ENCODE measurements at regions not wholly inside any gene's neighbourhood (a gene's known extent, or its start where the extent isn't known, plus 50 kb on each side); places are given as distances from the start of the nearest gene placed in this dataset.
"Not testable (repeated sequence)": the region's sequence is repeated elsewhere in the genome, so short reads cannot be mapped to it uniquely, and the experiment has no call there.

DNA sequence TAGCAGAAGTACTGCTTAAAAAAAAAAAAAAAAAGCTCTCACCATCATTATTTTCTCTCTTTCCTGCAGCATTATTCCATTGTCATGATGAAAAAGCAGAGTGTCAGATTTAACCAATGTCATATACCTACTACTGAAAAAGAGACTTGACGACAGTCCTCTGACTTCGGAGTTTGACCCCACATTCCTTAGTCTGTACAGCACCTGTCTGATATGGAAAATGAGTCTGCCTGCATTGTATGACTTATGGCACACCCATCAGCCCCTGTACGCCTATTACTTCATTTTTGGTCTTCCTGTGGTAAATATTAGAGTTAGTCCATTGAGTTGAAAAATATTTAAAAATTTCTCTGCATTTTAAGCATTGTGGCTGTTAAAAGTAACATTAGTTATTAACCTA, 54.5 kb upstream of the NOX4 start:
- Mint-ChIP-seq H3K27ac (no peak overlapping the region), H3K27me3 (no peaks in the 10 kb centered on the region), H3K4me3 (no peak overlapping the region), H3K4me1 (no peaks in the 10 kb centered on the region), H3K9me3 (peaks cover 0 to 6% (median 0%) of the 10 kb centered on the region in 11 donors), H3K36me3 (no peaks in the 10 kb centered on the region)
- ATAC-seq (no peak), DNase-seq (no peak)
- H3K27me3 ChIP-seq (ENCODE audit: control insufficient read depth in 2 of 2, insufficient read depth in 2 of 2, low read length in 2 of 2), result no peaks in the 10 kb centered on the region
- H3K4me3 ChIP-seq (ENCODE audit: low read length), result no peak overlapping the region
- no peaks in the 10 kb centered on the region for H3K4me1 ChIP-seq (ENCODE audit: control insufficient read depth in 2 of 2, insufficient read depth in 2 of 2, low read length in 2 of 2)
- no peak overlapping the region for H3K27ac ChIP-seq (ENCODE audit: low read depth, low read length)
- no peaks in the 10 kb centered on the region for H3K36me3 ChIP-seq (ENCODE audit: control insufficient read depth in 2 of 3, insufficient read depth in 3 of 3, low read length in 3 of 3)
- ChIA-PET CTCF (no interaction called here), POLR2A (no interaction called here)
- H3K9me3 ChIP-seq (ENCODE audit: control insufficient read depth in 2 of 3, low read length in 3 of 3), result no peaks in the 10 kb centered on the region
- intact Hi-C loops (cut with micrococcal nuclease), result no loop called here

DNA sequence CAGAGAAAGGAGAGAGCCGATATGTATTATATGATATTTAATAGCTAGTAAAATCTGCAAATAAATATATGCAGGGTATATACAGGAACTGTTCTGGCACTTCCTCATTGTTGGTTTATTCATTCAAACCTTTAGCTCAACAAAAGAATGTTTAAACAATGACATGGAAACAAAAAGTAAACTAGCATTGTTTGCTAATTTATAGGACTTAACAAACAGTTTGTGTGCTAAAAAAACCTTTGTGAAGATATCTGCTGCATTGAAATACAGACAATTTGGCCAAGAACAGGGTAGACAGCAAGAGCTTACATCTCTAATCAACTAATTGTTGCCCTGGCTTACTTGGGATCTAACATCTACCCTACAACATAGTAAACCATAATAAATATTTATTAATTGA, 64.6 kb upstream of the NOX4 start:
- H3K4me1 ChIP-seq (ENCODE audit: control insufficient read depth in 2 of 2, insufficient read depth in 2 of 2, low read length in 2 of 2); H3K4me1 Mint-ChIP-seq; CTCF ChIA-PET; H3K27me3 Mint-ChIP-seq; ATAC-seq; H3K36me3 ChIP-seq (ENCODE audit: control insufficient read depth in 2 of 3, insufficient read depth in 3 of 3, low read length in 3 of 3); DNase-seq; H3K4me3 ChIP-seq (ENCODE audit: low read length); H3K27ac ChIP-seq (ENCODE audit: low read depth, low read length); H3K9me3 ChIP-seq (ENCODE audit: control insufficient read depth in 2 of 3, low read length in 3 of 3); H3K36me3 Mint-ChIP-seq; H3K27ac Mint-ChIP-seq; H3K4me3 Mint-ChIP-seq; POLR2A ChIA-PET; H3K9me3 Mint-ChIP-seq; H3K27me3 ChIP-seq (ENCODE audit: control insufficient read depth in 2 of 2, insufficient read depth in 2 of 2, low read length in 2 of 2); intact Hi-C loops (cut with micrococcal nuclease): not testable (repeated sequence)

DNA sequence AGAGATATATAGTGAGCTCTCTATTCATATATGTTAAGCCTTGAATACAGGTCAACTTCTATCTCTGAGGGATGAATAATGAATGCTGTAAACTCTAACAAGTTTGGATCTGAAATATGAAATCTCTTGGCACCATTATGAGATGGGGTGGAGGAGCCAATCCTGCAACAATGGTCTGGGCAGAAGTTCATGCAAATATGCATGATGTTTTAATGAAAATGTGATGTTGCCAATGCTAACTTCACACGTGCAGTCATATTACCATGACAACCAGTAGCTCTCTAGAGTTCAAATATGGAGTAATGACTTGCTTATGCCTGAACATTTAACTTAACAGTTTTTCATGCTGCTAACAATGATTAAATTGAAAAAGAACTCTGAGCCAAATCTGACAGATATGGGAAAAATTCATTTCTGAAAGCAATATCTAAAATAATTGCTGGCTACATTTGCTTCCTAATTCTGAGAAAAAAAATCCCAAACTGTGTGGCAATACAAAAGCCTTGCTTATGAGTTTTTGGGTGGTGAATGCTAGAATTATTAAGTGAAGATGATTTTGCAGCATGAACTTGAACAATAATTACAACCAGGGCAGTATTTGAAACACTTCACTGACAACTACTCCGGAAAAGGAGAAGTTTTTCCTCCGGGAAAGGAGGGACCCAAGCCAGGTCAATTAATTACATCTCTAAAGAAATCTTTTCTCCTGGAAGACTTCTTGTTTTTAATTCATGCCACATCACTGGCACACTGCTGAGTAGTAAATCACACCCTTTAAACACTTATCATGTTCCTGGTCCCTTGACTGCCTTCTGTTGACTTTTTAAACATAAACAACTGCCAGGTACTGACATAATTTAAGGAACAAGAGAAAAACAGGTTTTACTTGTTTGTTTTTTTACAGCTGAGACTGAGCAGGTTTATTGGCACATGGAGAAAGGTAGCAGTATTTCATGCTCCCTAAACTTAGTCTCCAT, 65.8 kb upstream of the NOX4 start:
- H3K4me1 Mint-ChIP-seq; ATAC-seq; H3K9me3 ChIP-seq (ENCODE audit: control insufficient read depth in 2 of 3, low read length in 3 of 3); H3K9me3 Mint-ChIP-seq; intact Hi-C loops (cut with micrococcal nuclease); H3K27ac Mint-ChIP-seq; H3K36me3 Mint-ChIP-seq; H3K36me3 ChIP-seq (ENCODE audit: control insufficient read depth in 2 of 3, insufficient read depth in 3 of 3, low read length in 3 of 3); H3K4me3 Mint-ChIP-seq; POLR2A ChIA-PET; H3K27ac ChIP-seq (ENCODE audit: low read depth, low read length); H3K27me3 ChIP-seq (ENCODE audit: control insufficient read depth in 2 of 2, insufficient read depth in 2 of 2, low read length in 2 of 2); H3K27me3 Mint-ChIP-seq; H3K4me3 ChIP-seq (ENCODE audit: low read length); H3K4me1 ChIP-seq (ENCODE audit: control insufficient read depth in 2 of 2, insufficient read depth in 2 of 2, low read length in 2 of 2); CTCF ChIA-PET; DNase-seq: not testable (repeated sequence)

DNA sequence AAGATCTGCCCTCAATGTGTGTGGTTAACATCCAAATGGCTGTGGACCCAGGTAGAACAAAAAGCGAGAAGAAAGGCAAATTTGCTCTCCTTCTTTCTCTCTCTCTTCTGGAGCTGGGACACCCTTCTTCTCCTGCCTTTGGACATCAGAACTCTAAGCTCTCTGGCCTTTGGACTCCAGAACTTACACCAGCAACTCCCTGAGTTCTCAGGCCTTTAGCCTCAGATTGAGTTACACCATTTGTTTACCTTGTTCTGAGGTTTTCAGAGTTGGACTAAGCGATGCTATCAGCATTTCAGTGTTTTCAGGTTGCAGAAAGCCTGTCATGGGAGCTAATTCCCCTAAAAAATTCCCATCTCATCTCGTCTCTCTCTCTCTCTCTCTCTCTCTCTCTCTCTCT, 69.4 kb upstream of the NOX4 start:
- H3K27ac ChIP-seq (ENCODE audit: low read depth, low read length); POLR2A ChIA-PET; ATAC-seq; CTCF ChIA-PET; H3K36me3 ChIP-seq (ENCODE audit: control insufficient read depth in 2 of 3, insufficient read depth in 3 of 3, low read length in 3 of 3); DNase-seq; H3K4me3 ChIP-seq (ENCODE audit: low read length); H3K4me3 Mint-ChIP-seq; H3K9me3 Mint-ChIP-seq; H3K4me1 ChIP-seq (ENCODE audit: control insufficient read depth in 2 of 2, insufficient read depth in 2 of 2, low read length in 2 of 2); H3K27me3 ChIP-seq (ENCODE audit: control insufficient read depth in 2 of 2, insufficient read depth in 2 of 2, low read length in 2 of 2); H3K9me3 ChIP-seq (ENCODE audit: control insufficient read depth in 2 of 3, low read length in 3 of 3); H3K4me1 Mint-ChIP-seq; intact Hi-C loops (cut with micrococcal nuclease); H3K27ac Mint-ChIP-seq; H3K36me3 Mint-ChIP-seq; H3K27me3 Mint-ChIP-seq: not testable (repeated sequence)

DNA sequence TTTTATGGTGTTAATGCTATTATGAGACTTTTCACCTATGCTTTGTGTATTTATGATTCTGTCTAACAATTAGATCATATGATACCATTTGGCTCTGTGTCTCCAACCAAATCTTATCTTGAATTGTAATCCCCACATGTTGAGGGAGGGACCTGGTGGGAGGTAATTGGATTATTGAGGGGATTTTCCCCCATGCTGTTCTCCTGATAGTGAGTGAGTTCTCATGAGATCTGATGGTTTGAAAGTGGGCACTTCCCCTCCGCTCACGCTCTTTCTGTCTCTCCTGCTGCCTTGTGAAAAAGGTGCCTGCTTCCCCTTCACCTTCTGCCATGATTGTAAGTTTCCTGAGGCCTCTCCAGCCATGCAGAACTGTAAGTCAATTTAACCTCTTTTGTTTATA, 71.6 kb upstream of the NOX4 start:
- H3K27ac ChIP-seq (ENCODE audit: low read depth, low read length); DNase-seq; H3K36me3 Mint-ChIP-seq; CTCF ChIA-PET; H3K4me1 ChIP-seq (ENCODE audit: control insufficient read depth in 2 of 2, insufficient read depth in 2 of 2, low read length in 2 of 2); H3K4me1 Mint-ChIP-seq; H3K27me3 Mint-ChIP-seq; H3K36me3 ChIP-seq (ENCODE audit: control insufficient read depth in 2 of 3, insufficient read depth in 3 of 3, low read length in 3 of 3); H3K27ac Mint-ChIP-seq; H3K4me3 Mint-ChIP-seq; H3K9me3 ChIP-seq (ENCODE audit: control insufficient read depth in 2 of 3, low read length in 3 of 3); H3K4me3 ChIP-seq (ENCODE audit: low read length); ATAC-seq; H3K9me3 Mint-ChIP-seq; H3K27me3 ChIP-seq (ENCODE audit: control insufficient read depth in 2 of 2, insufficient read depth in 2 of 2, low read length in 2 of 2); POLR2A ChIA-PET; intact Hi-C loops (cut with micrococcal nuclease): not testable (repeated sequence)

DNA sequence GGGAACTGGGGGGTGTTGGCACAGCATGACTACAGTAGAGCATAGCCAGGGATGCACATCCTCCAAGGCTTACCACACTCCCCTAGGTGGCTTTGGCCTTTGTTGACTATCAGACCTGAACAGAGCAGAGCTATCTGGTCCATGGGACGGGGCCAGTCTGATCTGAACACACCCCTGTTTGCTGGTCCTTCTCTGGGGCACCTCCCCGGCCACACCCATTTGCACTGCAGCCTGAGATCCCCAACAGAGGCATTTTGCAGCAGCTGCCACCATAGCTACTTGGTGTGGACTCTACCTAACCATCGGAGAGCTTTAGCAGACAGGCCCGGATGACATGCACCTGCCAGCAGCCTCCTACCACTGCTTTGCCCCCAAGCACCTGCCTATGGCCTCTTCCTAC, 75.8 kb upstream of the NOX4 start:
- CTCF ChIA-PET, result no interaction called here
- no peak for ATAC-seq
- H3K27me3 Mint-ChIP-seq, result no peaks in the 10 kb centered on the region

DNA sequence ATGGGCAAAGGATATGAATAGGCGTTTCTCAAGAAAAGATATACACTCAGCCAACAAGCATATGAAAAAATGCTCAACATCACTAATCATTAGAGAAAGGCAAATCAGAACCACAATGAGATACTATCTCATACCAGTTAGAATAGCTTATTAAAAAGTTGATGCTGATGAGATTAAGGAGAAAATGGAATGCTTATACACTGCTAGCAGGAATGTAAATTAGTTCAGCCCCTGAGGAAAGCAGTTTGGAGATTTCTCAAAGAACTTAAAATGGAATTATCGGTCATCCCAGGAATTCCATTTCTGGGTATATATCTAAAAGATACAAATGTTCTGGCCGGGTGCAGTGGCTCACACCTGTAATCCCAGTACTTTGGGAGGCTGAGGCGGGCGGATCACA, 78.2 kb upstream of the NOX4 start:
- H3K36me3 Mint-ChIP-seq; ATAC-seq; intact Hi-C loops (cut with micrococcal nuclease); POLR2A ChIA-PET; H3K4me1 ChIP-seq (ENCODE audit: control insufficient read depth in 2 of 2, insufficient read depth in 2 of 2, low read length in 2 of 2); H3K27ac ChIP-seq (ENCODE audit: low read depth, low read length); H3K36me3 ChIP-seq (ENCODE audit: control insufficient read depth in 2 of 3, insufficient read depth in 3 of 3, low read length in 3 of 3); CTCF ChIA-PET; H3K27ac Mint-ChIP-seq; H3K27me3 ChIP-seq (ENCODE audit: control insufficient read depth in 2 of 2, insufficient read depth in 2 of 2, low read length in 2 of 2); H3K9me3 Mint-ChIP-seq; DNase-seq; H3K9me3 ChIP-seq (ENCODE audit: control insufficient read depth in 2 of 3, low read length in 3 of 3); H3K4me1 Mint-ChIP-seq; H3K27me3 Mint-ChIP-seq; H3K4me3 ChIP-seq (ENCODE audit: low read length); H3K4me3 Mint-ChIP-seq: not testable (repeated sequence)

More for the DNA sequence above, 75.8 kb upstream of the NOX4 start:
- POLR2A ChIA-PET, result no interaction called here
- no peaks in the 10 kb centered on the region for H3K27me3 ChIP-seq (ENCODE audit: control insufficient read depth in 2 of 2, insufficient read depth in 2 of 2, low read length in 2 of 2)
- no peak overlapping the region for H3K4me3 ChIP-seq (ENCODE audit: low read length)
- H3K27ac Mint-ChIP-seq, result no peak overlapping the region
- no peak overlapping the region for H3K27ac ChIP-seq (ENCODE audit: low read depth, low read length)
- no peaks in the 10 kb centered on the region for H3K36me3 ChIP-seq (ENCODE audit: control insufficient read depth in 2 of 3, insufficient read depth in 3 of 3, low read length in 3 of 3)
- peaks cover 0 to 8% (median 0%) of the 10 kb centered on the region in 11 donors for H3K9me3 Mint-ChIP-seq
- intact Hi-C loops (cut with micrococcal nuclease), result no loop called here
- H3K4me1 ChIP-seq (ENCODE audit: control insufficient read depth in 2 of 2, insufficient read depth in 2 of 2, low read length in 2 of 2), result no peaks in the 10 kb centered on the region
- H3K9me3 ChIP-seq (ENCODE audit: control insufficient read depth in 2 of 3, low read length in 3 of 3), result no peaks in the 10 kb centered on the region
- no peaks in the 10 kb centered on the region for H3K36me3 Mint-ChIP-seq
- no peaks in the 10 kb centered on the region for H3K4me1 Mint-ChIP-seq
- no peak overlapping the region for H3K4me3 Mint-ChIP-seq
- no peak for DNase-seq
